SH-SY5Y (cell line): ENCODE measurements at regions not wholly inside any gene's neighbourhood (a gene's known extent, or its start where the extent isn't known, plus 50 kb on each side); places are given as distances from the start of the nearest gene placed in this dataset.

Source experiments
- GATA2 ChIP-seq: IDR thresholded peaks from 2 replicates; pipeline ENCODE4 v1.6.1; 2011; ENCODE audit warnings: mild to moderate bottlenecking, low read depth, low read length
- GATA3 ChIP-seq: IDR thresholded peaks from 2 replicates; pipeline ENCODE4 v1.6.1; 2011; ENCODE audit warnings: low read depth, mild to moderate bottlenecking, low read length, moderate library complexity

DNA sequence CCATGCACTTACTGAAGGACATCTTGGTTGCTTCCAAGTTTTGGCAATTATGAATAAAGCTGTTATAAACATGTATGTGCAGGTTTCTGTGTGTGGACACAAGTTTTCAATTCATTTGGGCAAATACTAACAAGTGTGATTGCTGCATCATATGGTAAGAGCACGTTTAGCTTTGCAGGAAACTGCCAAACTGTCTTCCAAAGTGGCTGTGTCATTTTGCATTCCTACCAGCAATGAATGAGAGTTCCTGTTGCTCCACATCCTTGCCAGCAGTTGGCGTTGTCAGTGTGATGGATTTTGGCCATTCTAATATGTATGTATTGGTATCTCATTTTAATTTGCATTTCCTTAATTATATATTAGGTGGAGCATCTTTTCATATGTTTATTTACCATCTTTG, 280.1 kb downstream of the SV2B start:
- TF ChIP-seq GATA2 (no peak), GATA3 (no peak)
